ENCODE measurements at regions not wholly inside any gene's neighbourhood (a gene's known extent, or its start where the extent isn't known, plus 50 kb on each side); places are given as distances from the start of the nearest gene placed in this dataset.

GRCh38 chr2:66242099-66242789, 192.7 kb upstream of the MEIS1 start:
- no peak for TF ChIP-seq POLR2A (IDR thresholded peaks at IDR 0.05)
- no peak for TF ChIP-seq CTCF (IDR thresholded peaks at IDR 0.05)
